C1 segment of cervical spinal cord (tissue), 14 donors: ENCODE measurements at regions not wholly inside any gene's neighbourhood (a gene's known extent, or its start where the extent isn't known, plus 50 kb on each side); places are given as distances from the start of the nearest gene placed in this dataset.
A peak's percentile ranks its signal among the peaks of the same experiment; 100 is the strongest.
"Not testable (repeated sequence)": the region's sequence is repeated elsewhere in the genome, so short reads cannot be mapped to it uniquely, and the experiment has no call there.

Experiments used
- DNase-seq, 14 donors: peaks; one replicate each; lab custom pipeline; 2025; lab: John Stamatoyannopoulos, UW

GRCh38 chr3:193955719-193956118 is 180.2 kb upstream of the HES1 start:
- DNase-seq = no peak

- DNase-seq = no peak
Measured at GRCh38 chr3:193959861-193960260, 176.1 kb upstream of the HES1 start.

- DNase-seq = peak in 7 of 14 donors; percentile 19 to 59 (median 24)
Measured at GRCh38 chr3:193960487-193961274, 175.3 kb upstream of the HES1 start.

GRCh38 chr3:193962986-193963685 is 172.8 kb upstream of the HES1 start:
- DNase-seq = no peak

- no peak for DNase-seq
Measured at GRCh38 chr3:193963808-193964516, 172.0 kb upstream of the HES1 start.

- DNase-seq = no peak
Measured at GRCh38 chr3:193964517-193964880, 171.4 kb upstream of the HES1 start.

GRCh38 chr3:193968380-193968974 is 167.5 kb upstream of the HES1 start:
- no peak for DNase-seq

- not testable (repeated sequence) for DNase-seq
Measured at GRCh38 chr3:193970131-193970772, 165.7 kb upstream of the HES1 start.

GRCh38 chr3:193970773-193971206 is 165.2 kb upstream of the HES1 start:
- no peak for DNase-seq

- no peak for DNase-seq
Measured at GRCh38 chr3:193971261-193971751, 164.6 kb upstream of the HES1 start.

- no peak for DNase-seq
Measured at GRCh38 chr3:193971966-193972365, 164.0 kb upstream of the HES1 start.

GRCh38 chr3:193972832-193973231 is 163.1 kb upstream of the HES1 start:
- no peak for DNase-seq

- no peak for DNase-seq
Measured at GRCh38 chr3:193974191-193974652, 161.7 kb upstream of the HES1 start.

- DNase-seq = peak in 2 of 14 donors; percentile 13 to 14
Measured at GRCh38 chr3:193974671-193975535, 161.0 kb upstream of the HES1 start.

GRCh38 chr3:193977622-193978021 is 158.3 kb upstream of the HES1 start:
- no peak for DNase-seq

GRCh38 chr3:193978030-193978429 is 157.9 kb upstream of the HES1 start:
- no peak for DNase-seq

- DNase-seq = no peak
Measured at GRCh38 chr3:193978486-193978885, 157.5 kb upstream of the HES1 start.

- DNase-seq = no peak
Measured at GRCh38 chr3:193980326-193980725, 155.6 kb upstream of the HES1 start.

- DNase-seq = no peak
Measured at GRCh38 chr3:193980905-193981304, 155.0 kb upstream of the HES1 start.

- no peak for DNase-seq
Measured at GRCh38 chr3:193981504-193981903, 154.4 kb upstream of the HES1 start.
